ENCODE measurements at regions not wholly inside any gene's neighbourhood (a gene's known extent, or its start where the extent isn't known, plus 50 kb on each side); places are given as distances from the start of the nearest gene placed in this dataset.

DNA sequence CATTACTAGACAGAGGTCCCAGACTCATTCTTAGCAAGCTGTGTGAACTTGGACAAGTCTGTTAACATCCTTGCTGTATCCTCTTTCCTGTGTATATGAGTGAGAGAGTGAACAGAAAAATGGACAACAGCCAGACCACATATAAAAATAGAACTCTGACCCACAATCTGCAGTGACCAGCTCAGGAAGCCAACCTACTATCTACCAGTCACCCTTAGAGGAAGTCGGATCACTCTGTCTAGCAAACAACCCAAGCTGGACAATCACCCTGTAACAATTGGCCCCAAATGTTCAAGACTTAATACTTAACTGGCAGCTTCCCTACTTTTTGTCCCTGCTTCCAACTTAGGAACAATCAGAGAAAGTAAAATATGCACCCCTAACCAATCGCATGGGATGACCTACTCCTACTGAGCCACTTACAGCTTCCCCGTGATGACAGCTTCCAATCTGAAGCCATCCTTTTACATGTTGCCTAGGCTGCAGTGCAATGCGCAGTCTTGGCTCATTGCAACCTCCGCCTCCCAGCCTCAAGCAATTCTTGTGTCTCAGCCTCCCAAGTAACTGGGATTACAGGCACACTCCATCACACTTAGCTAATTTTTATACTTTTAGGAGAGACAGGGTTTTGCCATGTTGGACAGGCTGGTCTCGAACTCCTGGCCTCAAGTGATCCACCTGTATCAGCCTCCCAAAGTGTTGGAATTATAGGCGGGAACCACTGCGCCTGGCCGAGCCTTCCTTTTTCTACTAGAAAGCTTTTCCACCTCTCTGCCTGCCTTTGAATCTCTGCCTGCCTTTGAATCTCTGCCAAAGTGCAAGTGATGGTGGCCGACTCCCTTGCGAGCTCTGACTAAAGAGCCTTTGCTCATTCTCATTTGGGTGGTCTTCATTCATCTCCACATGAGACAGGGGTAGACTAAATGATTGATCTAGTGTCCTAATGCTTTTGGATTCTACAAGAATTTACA, 158.3 kb upstream of the NDUFV2 start (continued):
- TF ChIP-seq ZNF212 (CRISPR knock-in tag; IDR thresholded peaks at IDR 0.05): 0 out of 2 replicates have a peak, but pooled peaks have one; percentile 25
- peak; percentile 84 for TF ChIP-seq ARID1B (IDR thresholded peaks at IDR 0.05)
- no peak for TF ChIP-seq MYC (IDR thresholded peaks at IDR 0.05; ENCODE audit: low read depth, low read length)
- TF ChIP-seq MYC (CRISPR knock-in tag; IDR thresholded peaks at IDR 0.05; ENCODE audit: borderline replicate concordance, low read depth): no peak
- TF ChIP-seq NFE2L1 (tag; IDR thresholded peaks at IDR 0.05; ENCODE audit: borderline replicate concordance, low read depth): no peak
- no peak for TF ChIP-seq POLR3G (IDR thresholded peaks at IDR 0.05; ENCODE audit: extremely low read depth, insufficient read length, insufficient replicate concordance)
- peak; percentile 79 for TF ChIP-seq HDAC3 (IDR thresholded peaks at IDR 0.05; ENCODE audit: borderline replicate concordance, partially characterized antibody)
- no peak for TF ChIP-seq RREB1 (CRISPR knock-in tag; IDR thresholded peaks at IDR 0.05)
- no peak for TF ChIP-seq HES1 (IDR thresholded peaks at IDR 0.05; ENCODE audit: low read depth)
- TF ChIP-seq NCOA2 (IDR thresholded peaks at IDR 0.05; ENCODE audit: partially characterized antibody in 2 of 2): no peak
- TF ChIP-seq HDAC1 (IDR thresholded peaks at IDR 0.05): no peak
- no peak for TF ChIP-seq AFF1 (IDR thresholded peaks at IDR 0.05; ENCODE audit: low read depth in 1 of 2, partially characterized antibody in 2 of 2)
- TF ChIP-seq, protein P1, sequence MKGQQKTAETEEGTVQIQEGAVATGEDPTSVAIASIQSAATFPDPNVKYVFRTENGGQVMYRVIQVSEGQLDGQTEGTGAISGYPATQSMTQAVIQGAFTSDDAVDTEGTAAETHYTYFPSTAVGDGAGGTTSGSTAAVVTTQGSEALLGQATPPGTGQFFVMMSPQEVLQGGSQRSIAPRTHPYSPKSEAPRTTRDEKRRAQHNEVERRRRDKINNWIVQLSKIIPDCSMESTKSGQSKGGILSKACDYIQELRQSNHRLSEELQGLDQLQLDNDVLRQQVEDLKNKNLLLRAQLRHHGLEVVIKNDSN (CRISPR knock-in tag; IDR thresholded peaks at IDR 0.05): no peak
- 0 out of 2 replicates have a peak, but pooled peaks have one; percentile 14 for TF ChIP-seq JUND (IDR thresholded peaks at IDR 0.05; ENCODE audit: borderline replicate concordance, low read depth, low read length)
- TF ChIP-seq JUND (tag; IDR thresholded peaks at IDR 0.05; ENCODE audit: borderline replicate concordance, low read depth, low read length): peak; percentile 41; the same call in 1 of the 3 replicates

All from K562 (cell line).